ENCODE measurements at regions not wholly inside any gene's neighbourhood (a gene's known extent, or its start where the extent isn't known, plus 50 kb on each side); places are given as distances from the start of the nearest gene placed in this dataset.
"Not testable (repeated sequence)": the region's sequence is repeated elsewhere in the genome, so short reads cannot be mapped to it uniquely, and the experiment has no call there.

- no peak for DNase-seq
Measured at GRCh38 chr12:75695926-75696325, 184.5 kb upstream of the KRR1 start.

- DNase-seq: no peak
Measured at GRCh38 chr12:75694534-75695268, 183.3 kb upstream of the KRR1 start.

- no peak for DNase-seq
Measured at GRCh38 chr12:75692876-75693275, 181.5 kb upstream of the KRR1 start.

GRCh38 chr12:75690296-75690955 lies 179.0 kb upstream of the KRR1 start:
- DNase-seq: no peak

GRCh38 chr12:75686233-75686632 lies 174.8 kb upstream of the KRR1 start:
- not testable (repeated sequence) for DNase-seq

GRCh38 chr12:75685617-75686225 lies 174.3 kb upstream of the KRR1 start:
- no peak for DNase-seq

GRCh38 chr12:75684678-75685616 lies 173.5 kb upstream of the KRR1 start:
- no peak for DNase-seq

GRCh38 chr12:75683995-75684586 lies 172.7 kb upstream of the KRR1 start:
- DNase-seq: not testable (repeated sequence)

- DNase-seq: no peak
Measured at GRCh38 chr12:75683220-75683619, 171.8 kb upstream of the KRR1 start.

- DNase-seq: no peak
Measured at GRCh38 chr12:75677522-75677921, 166.1 kb upstream of the KRR1 start.

GRCh38 chr12:75674393-75674792 lies 163.0 kb upstream of the KRR1 start:
- no peak for DNase-seq

- no peak for DNase-seq
Measured at GRCh38 chr12:75672200-75672599, 160.8 kb upstream of the KRR1 start.

GRCh38 chr12:75670216-75670615 lies 158.8 kb upstream of the KRR1 start:
- peak; percentile 23 for DNase-seq

GRCh38 chr12:75666939-75667334 lies 155.5 kb upstream of the KRR1 start:
- no peak for DNase-seq

- DNase-seq: no peak
Measured at GRCh38 chr12:75666126-75666938, 154.9 kb upstream of the KRR1 start.

GRCh38 chr12:75665216-75665615 lies 153.8 kb upstream of the KRR1 start:
- DNase-seq: no peak

- DNase-seq: no peak
Measured at GRCh38 chr12:75662511-75663159, 151.2 kb upstream of the KRR1 start.

GRCh38 chr12:75661908-75662307 lies 150.5 kb upstream of the KRR1 start:
- no peak for DNase-seq

GRCh38 chr12:75660805-75661404 lies 149.5 kb upstream of the KRR1 start:
- DNase-seq: no peak

- DNase-seq: no peak
Measured at GRCh38 chr12:75660107-75660530, 148.7 kb upstream of the KRR1 start.

Measured in NCI-H146 (cell line).